ENCODE measurements at regions not wholly inside any gene's neighbourhood (a gene's known extent, or its start where the extent isn't known, plus 50 kb on each side); places are given as distances from the start of the nearest gene placed in this dataset.

- ChIA-PET POLR2A (no interaction called here), CTCF (no interaction called here)
- Mint-ChIP-seq H3K27me3 (ENCODE audit: low read depth) (no peaks in the 10 kb centered on the region), H3K4me3 (no peak overlapping the region), H3K4me1 (no peaks in the 10 kb centered on the region), H3K9me3 (no peaks in the 10 kb centered on the region), H3K27ac (no peak overlapping the region), H3K36me3 (no peaks in the 10 kb centered on the region)
- TF ChIP-seq ZNF232 (CRISPR knock-in tag; IDR thresholded peaks at IDR 0.05) (no peak), MXD4 (CRISPR knock-in tag; IDR thresholded peaks at IDR 0.05; ENCODE audit: borderline replicate concordance) (no peak), ZNF671 (CRISPR knock-in tag; IDR thresholded peaks at IDR 0.05) (no peak), PRDM15 (CRISPR knock-in tag; IDR thresholded peaks at IDR 0.05) (no peak)
- TF ChIP-seq, protein P1, sequence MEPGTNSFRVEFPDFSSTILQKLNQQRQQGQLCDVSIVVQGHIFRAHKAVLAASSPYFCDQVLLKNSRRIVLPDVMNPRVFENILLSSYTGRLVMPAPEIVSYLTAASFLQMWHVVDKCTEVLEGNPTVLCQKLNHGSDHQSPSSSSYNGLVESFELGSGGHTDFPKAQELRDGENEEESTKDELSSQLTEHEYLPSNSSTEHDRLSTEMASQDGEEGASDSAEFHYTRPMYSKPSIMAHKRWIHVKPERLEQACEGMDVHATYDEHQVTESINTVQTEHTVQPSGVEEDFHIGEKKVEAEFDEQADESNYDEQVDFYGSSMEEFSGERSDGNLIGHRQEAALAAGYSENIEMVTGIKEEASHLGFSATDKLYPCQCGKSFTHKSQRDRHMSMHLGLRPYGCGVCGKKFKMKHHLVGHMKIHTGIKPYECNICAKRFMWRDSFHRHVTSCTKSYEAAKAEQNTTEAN (CRISPR knock-in tag; IDR thresholded peaks at IDR 0.05), result no peak
- TF ChIP-seq, protein P2, sequence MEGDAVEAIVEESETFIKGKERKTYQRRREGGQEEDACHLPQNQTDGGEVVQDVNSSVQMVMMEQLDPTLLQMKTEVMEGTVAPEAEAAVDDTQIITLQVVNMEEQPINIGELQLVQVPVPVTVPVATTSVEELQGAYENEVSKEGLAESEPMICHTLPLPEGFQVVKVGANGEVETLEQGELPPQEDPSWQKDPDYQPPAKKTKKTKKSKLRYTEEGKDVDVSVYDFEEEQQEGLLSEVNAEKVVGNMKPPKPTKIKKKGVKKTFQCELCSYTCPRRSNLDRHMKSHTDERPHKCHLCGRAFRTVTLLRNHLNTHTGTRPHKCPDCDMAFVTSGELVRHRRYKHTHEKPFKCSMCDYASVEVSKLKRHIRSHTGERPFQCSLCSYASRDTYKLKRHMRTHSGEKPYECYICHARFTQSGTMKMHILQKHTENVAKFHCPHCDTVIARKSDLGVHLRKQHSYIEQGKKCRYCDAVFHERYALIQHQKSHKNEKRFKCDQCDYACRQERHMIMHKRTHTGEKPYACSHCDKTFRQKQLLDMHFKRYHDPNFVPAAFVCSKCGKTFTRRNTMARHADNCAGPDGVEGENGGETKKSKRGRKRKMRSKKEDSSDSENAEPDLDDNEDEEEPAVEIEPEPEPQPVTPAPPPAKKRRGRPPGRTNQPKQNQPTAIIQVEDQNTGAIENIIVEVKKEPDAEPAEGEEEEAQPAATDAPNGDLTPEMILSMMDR (IDR thresholded peaks at IDR 0.05), result no peak
- ATAC-seq, result no peak
- DNase-seq (ENCODE audit: low spot score), result no peak
Measured at GRCh38 chr10:106341356-106341755, 823.1 kb downstream of the SORCS1 start.

- no peaks in the 10 kb centered on the region for H3K27me3 Mint-ChIP-seq (ENCODE audit: low read depth)
- DNase-seq (ENCODE audit: low spot score), result no peak
Measured at GRCh38 chr10:106338486-106338885, 826.0 kb downstream of the SORCS1 start.

GRCh38 chr10:106336874-106337273, 827.6 kb downstream of the SORCS1 start:
- H3K4me1 Mint-ChIP-seq, result no peaks in the 10 kb centered on the region
- no peak; the same call in 1 of the 2 replicates for ATAC-seq

More at GRCh38 chr10:106338486-106338885, 826.0 kb downstream of the SORCS1 start:
- Mint-ChIP-seq H3K36me3 (no peaks in the 10 kb centered on the region), H3K9me3 (no peaks in the 10 kb centered on the region), H3K27ac (no peak overlapping the region), H3K4me3 (no peak overlapping the region), H3K4me1 (no peaks in the 10 kb centered on the region)
- ChIA-PET CTCF (interaction anchor here (1.8 kb wide), 1 partner anchor 17 kb away, joined by 4 read pairs; no protein-coding TSS in a partner anchor), POLR2A (no interaction called here)
- ATAC-seq, result no peak
- TF ChIP-seq MYBL2 (CRISPR knock-in tag; IDR thresholded peaks at IDR 0.05) (no peak), USF2 (CRISPR knock-in tag; IDR thresholded peaks at IDR 0.05) (no peak), ZNF232 (CRISPR knock-in tag; IDR thresholded peaks at IDR 0.05) (no peak), E2F1 (CRISPR knock-in tag; IDR thresholded peaks at IDR 0.05) (no peak), ZNF219 (CRISPR knock-in tag; IDR thresholded peaks at IDR 0.05; ENCODE audit: borderline replicate concordance) (no peak)

More at GRCh38 chr10:106336874-106337273, 827.6 kb downstream of the SORCS1 start:
- Mint-ChIP-seq H3K9me3 (no peaks in the 10 kb centered on the region), H3K36me3 (no peaks in the 10 kb centered on the region), H3K27ac (no peak overlapping the region), H3K27me3 (ENCODE audit: low read depth) (no peaks in the 10 kb centered on the region), H3K4me3 (no peak overlapping the region)
- TF ChIP-seq ZNF416 (CRISPR knock-in tag; IDR thresholded peaks at IDR 0.05), result no peak
- TF ChIP-seq ATF1 (CRISPR knock-in tag; IDR thresholded peaks at IDR 0.05), result no peak
- no peak for TF ChIP-seq TEAD4 (CRISPR knock-in tag; IDR thresholded peaks at IDR 0.05)
- POLR2A ChIA-PET, result no interaction called here
- DNase-seq (ENCODE audit: low spot score), result no peak
- CTCF ChIA-PET, result no interaction called here
